Astrocyte (in vitro differentiated cells and primary cell): ENCODE measurements at regions not wholly inside any gene's neighbourhood (a gene's known extent, or its start where the extent isn't known, plus 50 kb on each side); places are given as distances from the start of the nearest gene placed in this dataset.

Experiments used
- DNase-seq: peaks from one replicate; pipeline ENCODE4 v3.0.0-alpha.2; 2010; ENCODE audit warnings: low read depth
- FAIRE-seq: peaks from 2 replicates; lab custom pipeline; 2011; peaks lifted over from hg19 to GRCh38; lab: Jason Lieb, UNC
- H2AFZ ChIP-seq: 2 replicates; pipeline ENCODE4 v1.6.0; 2012; ENCODE audit warnings: low read depth, low read length, inconsistent platforms
- H3K27ac ChIP-seq: 2 replicates; pipeline ENCODE4 v1.5.1; 2011; ENCODE audit warnings: low read depth, low read length, inconsistent platforms
- H3K27me3 ChIP-seq: 2 replicates; pipeline ENCODE4 v1.6.0; 2011; ENCODE audit warnings: low read length, inconsistent platforms; ENCODE audit not compliant: insufficient read depth
- H3K36me3 ChIP-seq: 2 replicates; pipeline ENCODE4 v1.5.1; 2011; ENCODE audit warnings: low read length, inconsistent platforms; ENCODE audit not compliant: insufficient read depth
- H3K4me1 ChIP-seq: 2 replicates; pipeline ENCODE4 v1.5.1; 2011; ENCODE audit warnings: low read length, inconsistent platforms; ENCODE audit not compliant: insufficient read depth
- H3K4me2 ChIP-seq: 2 replicates; pipeline ENCODE4 v1.6.0; 2012; ENCODE audit warnings: low read length, inconsistent platforms
- H3K4me3 ChIP-seq: 2 replicates; pipeline ENCODE4 v1.5.1; 2011; ENCODE audit warnings: low read depth, mild to moderate bottlenecking, low read length, inconsistent platforms; ENCODE audit not compliant: insufficient read depth
- H3K79me2 ChIP-seq: 2 replicates; pipeline ENCODE4 v1.6.0; 2012; ENCODE audit warnings: mild to moderate bottlenecking, low read length, inconsistent platforms; ENCODE audit not compliant: insufficient read depth
- H3K9ac ChIP-seq: 2 replicates; pipeline ENCODE4 v1.6.0; 2012; ENCODE audit warnings: mild to moderate bottlenecking, low read length, inconsistent platforms
- H3K9me3 ChIP-seq: 2 replicates; pipeline ENCODE4 v1.5.1; 2012; ENCODE audit warnings: low read depth, mild to moderate bottlenecking, low read length, inconsistent platforms; ENCODE audit not compliant: insufficient read depth
- H4K20me1 ChIP-seq: 2 replicates; pipeline ENCODE4 v1.6.0; 2012; ENCODE audit warnings: low read length, inconsistent platforms; ENCODE audit not compliant: insufficient read depth
- H3K27ac Mint-ChIP-seq: one replicate; pipeline ENCODE4 v1.8.0; 2021; ENCODE audit warnings: mild to moderate bottlenecking, mixed read lengths; ENCODE audit not compliant: unreplicated experiment
- H3K27me3 Mint-ChIP-seq: one replicate; pipeline ENCODE4 v1.8.0; 2021; ENCODE audit warnings: low read depth, mixed read lengths; ENCODE audit not compliant: unreplicated experiment
- H3K36me3 Mint-ChIP-seq: one replicate; pipeline ENCODE4 v1.8.0; 2021; ENCODE audit warnings: low read depth, mixed read lengths; ENCODE audit not compliant: unreplicated experiment
- H3K4me1 Mint-ChIP-seq: one replicate; pipeline ENCODE4 v1.8.0; 2021; ENCODE audit warnings: low read depth, mixed read lengths; ENCODE audit not compliant: unreplicated experiment
- H3K4me3 Mint-ChIP-seq: one replicate; pipeline ENCODE4 v1.8.0; 2021; ENCODE audit warnings: mild to moderate bottlenecking, moderate library complexity, mixed read lengths; ENCODE audit not compliant: unreplicated experiment
- H3K9me3 Mint-ChIP-seq: one replicate; pipeline ENCODE4 v1.8.0; 2021; ENCODE audit warnings: mild to moderate bottlenecking, mixed read lengths; ENCODE audit not compliant: unreplicated experiment
- EZH2 ChIP-seq: IDR thresholded peaks from 2 replicates; pipeline ENCODE4 v1.6.1; 2012; ENCODE audit warnings: mild to moderate bottlenecking, low read length, inconsistent platforms; ENCODE audit not compliant: insufficient read depth
- TF ChIP-seq, protein P1 (sequence below): IDR thresholded peaks from 2 replicates; pipeline ENCODE4 v1.5.1; 2011; ENCODE audit warnings: low read depth, mild to moderate bottlenecking, inconsistent platforms, low read length, moderate library complexity; ENCODE audit not compliant: insufficient read depth

DNA sequence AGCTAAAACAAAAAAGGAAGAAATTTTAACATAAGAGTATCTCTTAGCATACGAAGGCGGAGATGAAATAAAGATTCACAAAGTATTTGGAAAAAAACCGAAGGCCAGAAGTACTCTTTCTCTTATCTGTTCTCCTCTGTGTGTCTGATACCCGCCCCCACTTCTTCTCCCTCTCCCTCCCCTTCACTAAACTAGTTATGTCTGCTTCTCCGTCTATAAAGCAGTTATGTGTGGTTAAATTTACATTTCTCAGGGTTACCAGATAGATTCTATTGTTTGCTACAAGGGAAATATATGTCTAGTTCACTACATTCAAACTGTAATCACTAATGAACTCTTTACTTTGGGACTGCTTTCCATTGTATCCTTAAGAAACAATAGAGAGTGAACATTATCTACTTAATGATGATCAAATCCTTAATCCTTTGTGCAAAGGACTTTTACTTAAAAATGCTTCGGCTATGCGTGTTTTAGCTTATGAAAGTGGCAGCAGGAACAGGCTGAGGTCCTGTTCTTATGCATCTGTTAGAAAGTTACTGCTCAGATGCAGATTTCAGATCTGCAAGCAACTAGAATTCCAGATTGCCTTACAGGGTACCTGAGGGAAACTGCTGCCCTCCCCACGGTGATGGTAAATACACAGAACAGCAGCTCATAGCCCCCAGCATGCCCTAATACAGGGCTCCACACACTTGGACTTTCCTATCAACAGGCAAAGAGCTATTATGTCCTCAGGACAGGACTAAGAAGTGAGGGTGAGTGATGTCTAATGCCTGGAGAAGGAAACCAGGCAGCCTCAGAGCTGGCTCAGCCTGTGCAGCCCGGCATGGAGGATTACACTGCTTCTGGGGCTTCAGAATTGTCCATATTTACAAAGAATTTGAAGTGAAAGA lies 273.3 kb downstream of the FZD1 start:
- no peak overlapping the region for H3K4me2 ChIP-seq
- no peak overlapping the region for H3K9ac ChIP-seq
- no peaks in the 10 kb centered on the region for H4K20me1 ChIP-seq
- Mint-ChIP-seq H3K4me1 (no peaks in the 10 kb centered on the region), H3K36me3 (no peaks in the 10 kb centered on the region), H3K4me3 (no peak overlapping the region), H3K27me3 (peaks cover 6% of the 10 kb centered on the region), H3K27ac (no peak overlapping the region), H3K9me3 (peaks cover 2% of the 10 kb centered on the region)
- DNase-seq (no peak), FAIRE-seq (no peak)
- no peaks in the 10 kb centered on the region for H3K9me3 ChIP-seq
- TF ChIP-seq EZH2 = no peak
- TF ChIP-seq, protein P1, sequence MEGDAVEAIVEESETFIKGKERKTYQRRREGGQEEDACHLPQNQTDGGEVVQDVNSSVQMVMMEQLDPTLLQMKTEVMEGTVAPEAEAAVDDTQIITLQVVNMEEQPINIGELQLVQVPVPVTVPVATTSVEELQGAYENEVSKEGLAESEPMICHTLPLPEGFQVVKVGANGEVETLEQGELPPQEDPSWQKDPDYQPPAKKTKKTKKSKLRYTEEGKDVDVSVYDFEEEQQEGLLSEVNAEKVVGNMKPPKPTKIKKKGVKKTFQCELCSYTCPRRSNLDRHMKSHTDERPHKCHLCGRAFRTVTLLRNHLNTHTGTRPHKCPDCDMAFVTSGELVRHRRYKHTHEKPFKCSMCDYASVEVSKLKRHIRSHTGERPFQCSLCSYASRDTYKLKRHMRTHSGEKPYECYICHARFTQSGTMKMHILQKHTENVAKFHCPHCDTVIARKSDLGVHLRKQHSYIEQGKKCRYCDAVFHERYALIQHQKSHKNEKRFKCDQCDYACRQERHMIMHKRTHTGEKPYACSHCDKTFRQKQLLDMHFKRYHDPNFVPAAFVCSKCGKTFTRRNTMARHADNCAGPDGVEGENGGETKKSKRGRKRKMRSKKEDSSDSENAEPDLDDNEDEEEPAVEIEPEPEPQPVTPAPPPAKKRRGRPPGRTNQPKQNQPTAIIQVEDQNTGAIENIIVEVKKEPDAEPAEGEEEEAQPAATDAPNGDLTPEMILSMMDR = no peak
- no peaks in the 10 kb centered on the region for H3K36me3 ChIP-seq
- H3K27me3 ChIP-seq = peaks cover 3% of the 10 kb centered on the region
- H2AFZ ChIP-seq = no peak overlapping the region
- no peaks in the 10 kb centered on the region for H3K4me1 ChIP-seq
- H3K79me2 ChIP-seq = no peaks in the 10 kb centered on the region
- H3K4me3 ChIP-seq = no peak overlapping the region
- H3K27ac ChIP-seq = no peak overlapping the region

DNA sequence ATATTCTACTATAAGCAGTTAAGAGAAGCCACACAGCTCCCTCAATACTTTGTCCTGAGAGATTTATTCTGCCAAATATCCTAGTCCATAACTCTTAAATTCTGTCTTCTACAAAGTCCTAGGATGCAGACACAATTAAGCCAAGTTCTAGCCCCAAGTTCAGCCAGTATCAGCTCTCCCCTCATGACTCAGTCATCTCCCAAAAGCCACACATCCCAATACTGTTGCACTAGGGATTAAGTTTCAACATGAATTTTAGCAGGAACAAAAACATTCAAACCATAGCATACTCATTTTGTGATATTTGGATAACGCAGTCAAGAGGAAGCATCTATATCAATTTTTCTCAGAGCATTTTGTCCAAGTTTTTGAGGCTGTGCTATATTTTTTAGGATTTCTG lies 277.4 kb downstream of the FZD1 start:
- FAIRE-seq = no peak
- no peak overlapping the region for H3K9ac ChIP-seq
- no peaks in the 10 kb centered on the region for H4K20me1 ChIP-seq
- H3K36me3 Mint-ChIP-seq = no peaks in the 10 kb centered on the region
- H3K9me3 Mint-ChIP-seq = no peaks in the 10 kb centered on the region
- H3K4me3 Mint-ChIP-seq = no peak overlapping the region
- no peak overlapping the region for H3K27ac ChIP-seq
- no peaks in the 10 kb centered on the region for H3K79me2 ChIP-seq
- peak; percentile 49 for DNase-seq
- no peak overlapping the region for H2AFZ ChIP-seq
- H3K4me1 Mint-ChIP-seq = no peaks in the 10 kb centered on the region
- no peaks in the 10 kb centered on the region for H3K27me3 ChIP-seq
- no peaks in the 10 kb centered on the region for H3K9me3 ChIP-seq
- peaks cover 6% of the 10 kb centered on the region for H3K27me3 Mint-ChIP-seq
- H3K27ac Mint-ChIP-seq = no peak overlapping the region
- no peak for TF ChIP-seq EZH2
- TF ChIP-seq, protein P1 = no peak
- H3K4me3 ChIP-seq = no peak overlapping the region
- no peak overlapping the region for H3K4me2 ChIP-seq
- no peaks in the 10 kb centered on the region for H3K36me3 ChIP-seq
- H3K4me1 ChIP-seq = no peaks in the 10 kb centered on the region

DNA sequence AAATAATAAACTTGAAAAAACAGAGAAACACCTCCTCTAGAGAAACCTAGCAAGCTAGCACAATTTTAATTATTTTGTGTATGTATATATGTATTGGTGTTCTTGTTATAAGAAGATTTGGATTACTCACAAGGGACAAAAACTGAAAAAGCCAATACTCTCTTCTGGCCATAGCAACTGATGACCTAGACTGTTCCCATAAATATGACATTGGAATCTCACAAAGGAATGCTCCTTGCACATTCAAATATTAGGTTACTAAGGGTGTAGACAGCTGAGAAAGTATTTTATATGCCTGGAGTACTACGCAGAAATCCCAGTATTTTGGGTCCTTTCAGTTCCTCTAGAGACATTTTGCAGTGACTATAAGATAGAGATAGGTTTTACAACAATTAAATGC lies 279.4 kb downstream of the FZD1 start:
- FAIRE-seq = no peak
- H3K9me3 Mint-ChIP-seq = no peaks in the 10 kb centered on the region

More for the DNA sequence above, 279.4 kb downstream of the FZD1 start:
- H3K27me3 Mint-ChIP-seq = peaks cover 3% of the 10 kb centered on the region
- H3K4me3 Mint-ChIP-seq = no peak overlapping the region
- H3K4me2 ChIP-seq = no peak overlapping the region
- no peaks in the 10 kb centered on the region for H3K36me3 ChIP-seq
- H3K4me3 ChIP-seq = no peak overlapping the region
- no peak overlapping the region for H2AFZ ChIP-seq
- no peaks in the 10 kb centered on the region for H3K4me1 ChIP-seq
- DNase-seq = no peak
- H3K27me3 ChIP-seq = no peaks in the 10 kb centered on the region
- H3K27ac ChIP-seq = no peak overlapping the region
- H3K79me2 ChIP-seq = no peaks in the 10 kb centered on the region
- H3K27ac Mint-ChIP-seq = no peak overlapping the region
- no peak overlapping the region for H3K9ac ChIP-seq
- no peaks in the 10 kb centered on the region for H3K36me3 Mint-ChIP-seq
- no peak for TF ChIP-seq EZH2
- TF ChIP-seq, protein P1 = no peak
- H4K20me1 ChIP-seq = no peaks in the 10 kb centered on the region
- no peaks in the 10 kb centered on the region for H3K9me3 ChIP-seq
- H3K4me1 Mint-ChIP-seq = peaks cover 4% of the 10 kb centered on the region
